OCI-LY3 (cell line): ENCODE measurements at regions not wholly inside any gene's neighbourhood (a gene's known extent, or its start where the extent isn't known, plus 50 kb on each side); places are given as distances from the start of the nearest gene placed in this dataset.

ENCODE experiments used
- H2AFZ ChIP-seq: fragments of 200-600, 300-600 bp; shearing (Covaris generic); 2 replicates; pipeline ENCODE4 v1.6.0; 2014; ENCODE audit warnings: antibody characterized with exemption, low read depth, low read length
- H3K27ac ChIP-seq: fragments of 200-600, 300-600 bp; sonication (generic); 2 replicates; pipeline ENCODE4 v1.5.1; 2014; ENCODE audit warnings: mild to moderate bottlenecking, low read length, moderate library complexity, mixed read lengths
- H3K27me3 ChIP-seq: fragments of 200-600, 300-600 bp; sonication (generic); 2 replicates; pipeline ENCODE4 v1.6.1; 2014; ENCODE audit warnings: low read depth, low read length, mixed read lengths
- H3K36me3 ChIP-seq: fragments of 200-600, 300-600 bp; sonication (generic); replicated peaks from 2 replicates; pipeline ENCODE3; 2014; ENCODE audit warnings: low read depth, low read length, mixed read lengths
- H3K4me1 ChIP-seq: fragments of 300-600, 200-600 bp; sonication (generic); 2 replicates; pipeline ENCODE4 v1.6.1; 2014; ENCODE audit warnings: low read length, mixed read lengths
- H3K4me2 ChIP-seq: fragments of 200-600, 300-600 bp; sonication (generic); 2 replicates; pipeline ENCODE4 v1.6.1; 2014; ENCODE audit warnings: low read length, mixed read lengths
- H3K4me3 ChIP-seq: fragments of 300-600, 200-600 bp; sonication (generic); 2 replicates; pipeline ENCODE4 v1.5.1; 2014; ENCODE audit warnings: antibody characterized with exemption, mild to moderate bottlenecking, low read length, moderate library complexity
- H3K79me2 ChIP-seq: fragments of 300-600, 200-600 bp; shearing (Covaris generic); 2 replicates; pipeline ENCODE4 v1.6.1; 2014; ENCODE audit warnings: mild to moderate bottlenecking, low read length, mixed read lengths
- H3K9ac ChIP-seq: fragments of 300-600, 200-600 bp; shearing (Covaris generic); 2 replicates; pipeline ENCODE4 v1.6.0; 2014; ENCODE audit warnings: mild to moderate bottlenecking, low read length, moderate library complexity
- H3K9me3 ChIP-seq: fragments of 200-600, 300-600 bp; shearing (Covaris generic); 2 replicates; pipeline ENCODE4 v1.6.1; 2014; ENCODE audit warnings: low read length, mixed read lengths; ENCODE audit not compliant: insufficient read depth
- H4K20me1 ChIP-seq: fragments of 200-600, 300-600 bp; sonication (generic); 2 replicates; pipeline ENCODE4 v1.6.1; 2016; ENCODE audit warnings: low read length, mixed read lengths; ENCODE audit not compliant: insufficient read depth
- CTCF ChIP-seq: fragments of 200-600, 300-600 bp; sonication (generic); IDR thresholded peaks from 2 replicates; pipeline ENCODE4 v1.5.1; 2014; ENCODE audit warnings: antibody characterized with exemption, low read length, low read depth
- EZH2phosphoT487 ChIP-seq: fragments of 200-600 bp; shearing (Covaris generic); IDR thresholded peaks from 2 replicates; pipeline ENCODE4 v1.6.1; 2018; ENCODE audit warnings: antibody characterized with exemption, mixed run types, low read depth

GRCh38 chr4:136818811-136819330 lies 713.4 kb downstream of the PCDH18 start:
- H3K9ac ChIP-seq, result no peak overlapping the region
- no peak overlapping the region for H3K4me2 ChIP-seq
- no peaks in the 10 kb centered on the region for H3K36me3 ChIP-seq
- no peak for TF ChIP-seq CTCF
- TF ChIP-seq EZH2phosphoT487, result no peak
- H4K20me1 ChIP-seq, result no peaks in the 10 kb centered on the region
- H3K4me1 ChIP-seq, result peaks cover 7% of the 10 kb centered on the region
- H3K4me3 ChIP-seq, result no peak overlapping the region
- no peak overlapping the region for H3K27ac ChIP-seq
- no peak overlapping the region; the same call in 1 of the 2 replicates for H2AFZ ChIP-seq
- H3K27me3 ChIP-seq, result no peaks in the 10 kb centered on the region
- H3K79me2 ChIP-seq, result no peaks in the 10 kb centered on the region
- no peaks in the 10 kb centered on the region for H3K9me3 ChIP-seq

- Histone ChIP-seq H3K79me2 (no peaks in the 10 kb centered on the region), H3K27me3 (no peaks in the 10 kb centered on the region), H3K4me3 (no peak overlapping the region), H2AFZ (no peak overlapping the region), H3K27ac (no peak overlapping the region), H3K4me1 (no peaks in the 10 kb centered on the region), H3K36me3 (no peaks in the 10 kb centered on the region), H3K9me3 (no peaks in the 10 kb centered on the region), H3K9ac (no peak overlapping the region), H4K20me1 (no peaks in the 10 kb centered on the region), H3K4me2 (no peak overlapping the region)
- no peak for TF ChIP-seq EZH2phosphoT487
- no peak for TF ChIP-seq CTCF
Measured at GRCh38 chr4:136812100-136812880, 720.0 kb downstream of the PCDH18 start.

- Histone ChIP-seq H3K9me3 (no peaks in the 10 kb centered on the region), H4K20me1 (no peaks in the 10 kb centered on the region)
- no peak for TF ChIP-seq EZH2phosphoT487
- TF ChIP-seq CTCF, result no peak
Measured at GRCh38 chr4:136811496-136812077, 720.7 kb downstream of the PCDH18 start.

GRCh38 chr4:136810626-136811025 lies 721.7 kb downstream of the PCDH18 start:
- Histone ChIP-seq H3K27ac (no peak overlapping the region), H3K27me3 (no peaks in the 10 kb centered on the region), H3K79me2 (no peaks in the 10 kb centered on the region), H3K4me2 (no peak overlapping the region), H3K9me3 (peaks cover 6% of the 10 kb centered on the region; the same call in 1 of the 2 replicates), H2AFZ (no peak overlapping the region), H4K20me1 (no peaks in the 10 kb centered on the region), H3K4me1 (no peaks in the 10 kb centered on the region), H3K36me3 (peaks cover 4% of the 10 kb centered on the region), H3K9ac (no peak overlapping the region), H3K4me3 (no peak overlapping the region)
- TF ChIP-seq EZH2phosphoT487 (no peak), CTCF (no peak)

More at GRCh38 chr4:136811496-136812077, 720.7 kb downstream of the PCDH18 start:
- Histone ChIP-seq H3K4me3 (no peak overlapping the region), H3K4me1 (no peaks in the 10 kb centered on the region), H3K27me3 (no peaks in the 10 kb centered on the region), H3K27ac (no peak overlapping the region), H2AFZ (no peak overlapping the region), H3K9ac (no peak overlapping the region), H3K36me3 (no peaks in the 10 kb centered on the region), H3K4me2 (no peak overlapping the region), H3K79me2 (no peaks in the 10 kb centered on the region)
